Calu3 (cell line): ENCODE measurements at regions not wholly inside any gene's neighbourhood (a gene's known extent, or its start where the extent isn't known, plus 50 kb on each side); places are given as distances from the start of the nearest gene placed in this dataset.
"Not testable (repeated sequence)": the region's sequence is repeated elsewhere in the genome, so short reads cannot be mapped to it uniquely, and the experiment has no call there.

ENCODE experiments used
- BruUV-seq: library from RNA; stranded (reverse); fragments of 400-500 nt; replicated peaks from 2 replicates; lab custom pipeline; 2021; lab: Mats Ljungman, UMichigan
- CTCF ChIA-PET: fragments of 300-600 bp; sonication (Branson Sonifier 250); formaldehyde crosslinking; loops from one replicate; lab custom pipeline; 2022; ENCODE audit warnings: antibody characterized with exemption; lab: Charles Lee
- DNase-seq: peaks from one replicate; pipeline ENCODE4 v3.0.0; 2022
- H3K27ac Mint-ChIP-seq: one replicate; pipeline ENCODE4 v1.8.0; 2022; ENCODE audit warnings: mixed read lengths; ENCODE audit not compliant: unreplicated experiment
- H3K27me3 Mint-ChIP-seq: one replicate; pipeline ENCODE4 v1.8.0; 2022; ENCODE audit warnings: mixed read lengths; ENCODE audit not compliant: unreplicated experiment
- H3K36me3 Mint-ChIP-seq: one replicate; pipeline ENCODE4 v1.8.0; 2022; ENCODE audit warnings: mild to moderate bottlenecking, moderate library complexity, mixed read lengths; ENCODE audit not compliant: insufficient read depth, unreplicated experiment
- H3K4me1 Mint-ChIP-seq: one replicate; pipeline ENCODE4 v1.8.0; 2022; ENCODE audit warnings: mild to moderate bottlenecking, low read depth, mixed read lengths; ENCODE audit not compliant: unreplicated experiment
- H3K4me3 Mint-ChIP-seq: one replicate; pipeline ENCODE4 v1.8.0; 2022; ENCODE audit warnings: mild to moderate bottlenecking, low read depth, moderate library complexity, mixed read lengths; ENCODE audit not compliant: unreplicated experiment
- H3K9me3 Mint-ChIP-seq: one replicate; pipeline ENCODE4 v1.8.0; 2022; ENCODE audit warnings: low read depth, mixed read lengths; ENCODE audit not compliant: unreplicated experiment
- intact Hi-C: fragments of 100-400 bp; cut with micrococcal nuclease; formaldehyde crosslinking; loops from one replicate; pipeline ENCODE4 v1.10.0; 2022; ENCODE audit not compliant: unreplicated experiment
- TF ChIP-seq, protein P1 (sequence below): fragments of 200-600 bp; IDR thresholded peaks from one replicate; pipeline ENCODE4 v1.8.0; 2022; ENCODE audit warnings: antibody characterized with exemption; ENCODE audit not compliant: unreplicated experiment

GRCh38 chr12:96108321-96108720 is 72.9 kb upstream of the LTA4H start:
- peak overlapping the region; percentile 13 for H3K27ac Mint-ChIP-seq
- peaks cover 33% of the 10 kb centered on the region for H3K4me1 Mint-ChIP-seq
- CTCF ChIA-PET, result no interaction called here
- no peak overlapping the region for H3K4me3 Mint-ChIP-seq
- no peaks in the 10 kb centered on the region for H3K27me3 Mint-ChIP-seq
- no peaks in the 10 kb centered on the region for H3K9me3 Mint-ChIP-seq
- intact Hi-C loops, result no loop called here
- H3K36me3 Mint-ChIP-seq, result no peaks in the 10 kb centered on the region
- TF ChIP-seq, protein P1, sequence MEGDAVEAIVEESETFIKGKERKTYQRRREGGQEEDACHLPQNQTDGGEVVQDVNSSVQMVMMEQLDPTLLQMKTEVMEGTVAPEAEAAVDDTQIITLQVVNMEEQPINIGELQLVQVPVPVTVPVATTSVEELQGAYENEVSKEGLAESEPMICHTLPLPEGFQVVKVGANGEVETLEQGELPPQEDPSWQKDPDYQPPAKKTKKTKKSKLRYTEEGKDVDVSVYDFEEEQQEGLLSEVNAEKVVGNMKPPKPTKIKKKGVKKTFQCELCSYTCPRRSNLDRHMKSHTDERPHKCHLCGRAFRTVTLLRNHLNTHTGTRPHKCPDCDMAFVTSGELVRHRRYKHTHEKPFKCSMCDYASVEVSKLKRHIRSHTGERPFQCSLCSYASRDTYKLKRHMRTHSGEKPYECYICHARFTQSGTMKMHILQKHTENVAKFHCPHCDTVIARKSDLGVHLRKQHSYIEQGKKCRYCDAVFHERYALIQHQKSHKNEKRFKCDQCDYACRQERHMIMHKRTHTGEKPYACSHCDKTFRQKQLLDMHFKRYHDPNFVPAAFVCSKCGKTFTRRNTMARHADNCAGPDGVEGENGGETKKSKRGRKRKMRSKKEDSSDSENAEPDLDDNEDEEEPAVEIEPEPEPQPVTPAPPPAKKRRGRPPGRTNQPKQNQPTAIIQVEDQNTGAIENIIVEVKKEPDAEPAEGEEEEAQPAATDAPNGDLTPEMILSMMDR, result no peak
- no TSS peak for BruUV-seq
- DNase-seq, result peak; percentile 41

- H3K27ac Mint-ChIP-seq, CTCF ChIA-PET, H3K27me3 Mint-ChIP-seq, H3K9me3 Mint-ChIP-seq, H3K4me3 Mint-ChIP-seq, DNase-seq, H3K36me3 Mint-ChIP-seq, intact Hi-C loops, BruUV-seq: not testable (repeated sequence)
- H3K4me1 Mint-ChIP-seq, result peaks cover 39% of the 10 kb centered on the region
Observed at GRCh38 chr12:96108941-96109340, 73.6 kb upstream of the LTA4H start.

DNA sequence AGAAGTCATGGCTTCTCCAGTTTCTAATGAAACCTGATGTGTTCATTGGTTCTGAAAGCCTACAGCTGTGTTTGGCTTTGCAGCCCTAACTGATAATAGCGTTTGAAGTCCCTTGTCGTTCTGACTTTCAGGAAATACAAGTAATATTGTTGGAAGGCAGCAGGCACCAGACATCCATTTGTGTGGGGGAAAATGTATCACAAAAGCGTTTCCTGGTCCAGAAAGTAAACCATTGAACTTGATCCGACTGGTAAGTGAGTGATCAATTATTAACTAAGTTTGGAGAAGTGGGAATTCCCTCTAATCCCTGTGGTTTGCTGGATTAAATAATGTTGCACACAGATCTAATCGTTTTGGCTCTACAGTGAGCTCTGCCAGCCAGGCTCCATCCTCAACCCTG is 77.3 kb upstream of the LTA4H start:
- CTCF ChIA-PET, result interaction anchor here (0.7 kb wide), 1 partner anchor 11 kb away, joined by 3 read pairs; no protein-coding TSS in a partner anchor
- no peaks in the 10 kb centered on the region for H3K9me3 Mint-ChIP-seq
- H3K36me3 Mint-ChIP-seq, result no peaks in the 10 kb centered on the region
- no peak overlapping the region for H3K27ac Mint-ChIP-seq
- no peak overlapping the region for H3K4me3 Mint-ChIP-seq
- no peaks in the 10 kb centered on the region for H3K27me3 Mint-ChIP-seq
- BruUV-seq, result no TSS peak
- peak; percentile 36 for DNase-seq
- TF ChIP-seq, protein P1, result no peak
- intact Hi-C loops, result loop anchor here (5.0 kb wide), 1 partner anchor 65 kb away; no protein-coding TSS in a partner anchor
- peaks cover 33% of the 10 kb centered on the region for H3K4me1 Mint-ChIP-seq

DNA sequence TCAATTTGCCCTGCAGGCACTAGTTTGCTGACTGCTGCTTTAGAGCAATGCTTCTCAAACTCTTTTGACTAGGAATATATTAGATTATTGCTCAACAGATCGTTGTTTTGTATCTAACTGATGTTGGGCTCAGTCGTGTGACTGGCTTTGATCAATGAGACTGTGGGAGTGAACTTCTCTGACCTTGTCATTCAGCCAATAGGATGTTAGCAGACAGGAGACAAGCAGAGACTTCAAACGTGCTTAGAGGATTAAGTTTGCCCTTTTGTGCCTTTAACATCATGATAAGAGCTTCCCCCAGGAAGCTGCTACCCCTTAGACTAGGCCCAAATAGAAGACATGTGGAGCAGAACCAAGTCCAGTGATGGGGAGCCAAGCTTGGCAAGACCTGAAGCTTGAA is 76.7 kb upstream of the ELK3 start:
- no peaks in the 10 kb centered on the region for H3K9me3 Mint-ChIP-seq
- peaks cover 32% of the 10 kb centered on the region for H3K4me1 Mint-ChIP-seq
- no peak for DNase-seq
- no peak overlapping the region for H3K4me3 Mint-ChIP-seq
- no TSS peak for BruUV-seq
- no peak overlapping the region for H3K27ac Mint-ChIP-seq
- H3K36me3 Mint-ChIP-seq, result no peaks in the 10 kb centered on the region
- no peaks in the 10 kb centered on the region for H3K27me3 Mint-ChIP-seq
- intact Hi-C loops, result no loop called here
- CTCF ChIA-PET, result no interaction called here
- TF ChIP-seq, protein P1, result no peak

- Mint-ChIP-seq H3K4me1 (peaks cover 14% of the 10 kb centered on the region), H3K9me3 (no peaks in the 10 kb centered on the region), H3K27ac (no peak overlapping the region), H3K27me3 (no peaks in the 10 kb centered on the region), H3K36me3 (no peaks in the 10 kb centered on the region), H3K4me3 (no peak overlapping the region)
- CTCF ChIA-PET, result interaction anchor here (0.6 kb wide), 1 partner anchor 89 kb away, joined by 5 read pairs; no protein-coding TSS in a partner anchor
- TF ChIP-seq, protein P1, result no peak
- no peak for DNase-seq
- no TSS peak for BruUV-seq
- intact Hi-C loops, result no loop called here
Observed at GRCh38 chr12:96120359-96121100, 73.6 kb upstream of the ELK3 start.
